Smooth muscle cell (in vitro differentiated cells): ENCODE measurements at regions not wholly inside any gene's neighbourhood (a gene's known extent, or its start where the extent isn't known, plus 50 kb on each side); places are given as distances from the start of the nearest gene placed in this dataset.

ENCODE experiments used
- DNase-seq: peaks from one replicate; lab custom pipeline; 2025; ENCODE audit not compliant: unreplicated experiment; lab: John Stamatoyannopoulos, UW
- H2AFZ ChIP-seq: fragments of 200-600 bp; sonication (generic); 2 replicates; pipeline ENCODE4 v1.6.0; 2016; ENCODE audit warnings: antibody characterized with exemption, low read depth, mild to moderate bottlenecking
- H3F3A ChIP-seq: fragments of 200-600 bp; sonication (generic); 2 replicates; pipeline ENCODE4 v1.6.0; 2017; ENCODE audit warnings: antibody characterized with exemption, low read depth
- H3K27ac ChIP-seq: fragments of 200-600 bp; sonication (generic); 2 replicates; pipeline ENCODE4 v1.5.1; 2016; ENCODE audit warnings: low read depth, mild to moderate bottlenecking
- H3K27me3 ChIP-seq: fragments of 200-600 bp; sonication (generic); 2 replicates; pipeline ENCODE4 v1.6.1; 2016; ENCODE audit warnings: low read depth, mild to moderate bottlenecking
- H3K36me3 ChIP-seq: fragments of 200-600 bp; sonication (generic); 2 replicates; pipeline ENCODE4 v1.5.1; 2016; ENCODE audit warnings: low read depth
- H3K4me1 ChIP-seq: fragments of 200-600 bp; sonication (generic); 2 replicates; pipeline ENCODE4 v1.5.1; 2016; ENCODE audit warnings: low read depth
- H3K4me2 ChIP-seq: fragments of 200-600 bp; sonication (generic); 2 replicates; pipeline ENCODE4 v1.6.0; 2016; ENCODE audit warnings: mild to moderate bottlenecking
- H3K4me3 ChIP-seq: fragments of 200-600 bp; sonication (generic); 2 replicates; pipeline ENCODE4 v1.5.1; 2016; ENCODE audit warnings: mild to moderate bottlenecking
- H3K79me2 ChIP-seq: fragments of 200-600 bp; sonication (generic); 2 replicates; pipeline ENCODE4 v1.6.0; 2016; ENCODE audit warnings: low read depth, mild to moderate bottlenecking
- H3K9ac ChIP-seq: fragments of 200-600 bp; sonication (generic); 2 replicates; pipeline ENCODE4 v1.6.0; 2016; ENCODE audit warnings: low read depth
- H3K9me3 ChIP-seq: fragments of 200-600 bp; sonication (generic); replicated peaks from 2 replicates; pipeline ENCODE4 v1.5.1; 2016; ENCODE audit warnings: low read depth
- H4K20me1 ChIP-seq: fragments of 200-600 bp; sonication (generic); 2 replicates; pipeline ENCODE4 v1.6.0; 2016; ENCODE audit warnings: low read depth
- CTCF ChIP-seq: fragments of 200-600 bp; sonication (generic); IDR thresholded peaks from 2 replicates; pipeline ENCODE4 v1.5.1; 2017; ENCODE audit warnings: borderline replicate concordance, mild to moderate bottlenecking, antibody characterized with exemption; ENCODE audit not compliant: insufficient read depth, poor library complexity, severe bottlenecking
- WGBS: methylation state at CpG from one replicate; pipeline ENCODE4 v1.1.7; 2016; ENCODE audit warnings: low lambda C conversion rate; 5-methylcytosine and 5-hydroxymethylcytosine counted together

- TF ChIP-seq CTCF = peak; percentile 80
- Histone ChIP-seq H3K36me3 (no peaks in the 10 kb centered on the region), H3K27ac (no peak overlapping the region), H3F3A (no peaks in the 10 kb centered on the region), H3K4me3 (no peak overlapping the region), H3K27me3 (peaks cover 91% of the 10 kb centered on the region), H3K9me3 (no peaks in the 10 kb centered on the region), H3K4me1 (no peaks in the 10 kb centered on the region), H3K79me2 (no peaks in the 10 kb centered on the region), H3K9ac (no peak overlapping the region), H2AFZ (no peak overlapping the region), H4K20me1 (no peaks in the 10 kb centered on the region), H3K4me2 (no peak overlapping the region)
- DNase-seq = no peak
- WGBS = 7% methylated on average over 4 of the region's 4 CpGs
Observed at GRCh38 chr1:218171302-218171893, 113.7 kb upstream of the RRP15 start.

- H3K4me3 ChIP-seq = no peak overlapping the region
- H2AFZ ChIP-seq = no peak overlapping the region
- no peaks in the 10 kb centered on the region for H3K9me3 ChIP-seq
- no peaks in the 10 kb centered on the region for H4K20me1 ChIP-seq
- no peak overlapping the region for H3K4me2 ChIP-seq
- no peaks in the 10 kb centered on the region for H3K4me1 ChIP-seq
- H3K79me2 ChIP-seq = no peaks in the 10 kb centered on the region
- H3K27me3 ChIP-seq = peaks cover 15% of the 10 kb centered on the region
- TF ChIP-seq CTCF = no peak
- no peak overlapping the region for H3K27ac ChIP-seq
- no peaks in the 10 kb centered on the region for H3K36me3 ChIP-seq
- DNase-seq = no peak
- 70% methylated on average over 2 of the region's 2 CpGs for WGBS
- no peaks in the 10 kb centered on the region for H3F3A ChIP-seq
- no peak overlapping the region for H3K9ac ChIP-seq
Observed at GRCh38 chr1:218182455-218182854, 102.6 kb upstream of the RRP15 start.

GRCh38 chr1:218200979-218201378 is 84.1 kb upstream of the RRP15 start:
- Histone ChIP-seq H3K4me1 (no peaks in the 10 kb centered on the region), H3K27ac (no peak overlapping the region), H3K9me3 (no peaks in the 10 kb centered on the region), H3K79me2 (no peaks in the 10 kb centered on the region), H3F3A (no peaks in the 10 kb centered on the region), H3K4me3 (no peak overlapping the region), H3K27me3 (peaks cover 11% of the 10 kb centered on the region), H4K20me1 (no peaks in the 10 kb centered on the region), H3K9ac (no peak overlapping the region), H3K4me2 (no peak overlapping the region), H2AFZ (no peak overlapping the region), H3K36me3 (no peaks in the 10 kb centered on the region)
- 81% methylated on average over 3 of the region's 3 CpGs for WGBS
- no peak for DNase-seq
- no peak for TF ChIP-seq CTCF

- Histone ChIP-seq H4K20me1 (no peaks in the 10 kb centered on the region), H3K9ac (no peak overlapping the region), H3K4me3 (no peak overlapping the region), H3K4me1 (no peaks in the 10 kb centered on the region), H3K9me3 (no peaks in the 10 kb centered on the region), H2AFZ (no peak overlapping the region), H3K36me3 (no peaks in the 10 kb centered on the region), H3K27me3 (peaks cover 11% of the 10 kb centered on the region), H3F3A (no peaks in the 10 kb centered on the region), H3K79me2 (no peaks in the 10 kb centered on the region), H3K27ac (no peak overlapping the region), H3K4me2 (no peak overlapping the region)
- TF ChIP-seq CTCF = no peak
- WGBS = 78% methylated on average over 1 of the region's 1 CpG
- DNase-seq = no peak
Observed at GRCh38 chr1:218201601-218202000, 83.5 kb upstream of the RRP15 start.
